OCI-LY1 (cell line): ENCODE measurements at regions not wholly inside any gene's neighbourhood (a gene's known extent, or its start where the extent isn't known, plus 50 kb on each side); places are given as distances from the start of the nearest gene placed in this dataset.

Experiments
- H2AFZ ChIP-seq: fragments of 200-600 bp; sonication (generic), shearing (Covaris generic); 2 replicates; pipeline ENCODE4 v1.6.0; 2014; ENCODE audit warnings: antibody characterized with exemption, mild to moderate bottlenecking, low read length
- H3F3A ChIP-seq: fragments of 200-600 bp; sonication (generic), shearing (Covaris generic); 2 replicates; pipeline ENCODE4 v1.6.0; 2014; ENCODE audit warnings: mild to moderate bottlenecking, antibody characterized with exemption, low read length, moderate library complexity; ENCODE audit not compliant: insufficient read depth
- H3K27ac ChIP-seq: fragments of 200-600 bp; sonication (generic); 2 replicates; pipeline ENCODE4 v1.5.1; 2014; ENCODE audit warnings: low read length, mixed run types, mild to moderate bottlenecking, low read depth; ENCODE audit not compliant: poor library complexity, severe bottlenecking
- H3K27me3 ChIP-seq: fragments of 200-600 bp; sonication (generic); 2 replicates; pipeline ENCODE4 v1.6.0; 2014; ENCODE audit warnings: antibody characterized with exemption, mild to moderate bottlenecking, low read length, moderate library complexity; ENCODE audit not compliant: insufficient read depth
- H3K36me3 ChIP-seq: fragments of 200-600 bp; sonication (generic); 2 replicates; pipeline ENCODE4 v1.6.1; 2014; ENCODE audit warnings: mild to moderate bottlenecking, antibody characterized with exemption, low read length, moderate library complexity, mixed read lengths; ENCODE audit not compliant: insufficient read depth
- H3K4me1 ChIP-seq: fragments of 200-600 bp; sonication (generic); 2 replicates; pipeline ENCODE4 v1.5.1; 2014; ENCODE audit warnings: mild to moderate bottlenecking, low read length, moderate library complexity; ENCODE audit not compliant: insufficient read depth, severe bottlenecking
- H3K4me2 ChIP-seq: fragments of 200-600 bp; sonication (generic), shearing (Covaris generic); 2 replicates; pipeline ENCODE4 v1.6.1; 2014; ENCODE audit warnings: low read length
- H3K4me3 ChIP-seq: fragments of 200-600 bp; sonication (generic); 2 replicates; pipeline ENCODE4 v1.5.1; 2014; ENCODE audit warnings: low read length, low read depth, mild to moderate bottlenecking, mixed read lengths; ENCODE audit not compliant: poor library complexity, severe bottlenecking
- H3K79me2 ChIP-seq: fragments of 200-600 bp; shearing (Covaris generic); 2 replicates; pipeline ENCODE4 v1.6.1; 2016; ENCODE audit warnings: mixed run types, low read length, mixed read lengths; ENCODE audit not compliant: insufficient read depth
- H3K9ac ChIP-seq: fragments of 200-600 bp; sonication (generic), shearing (Covaris generic); 2 replicates; pipeline ENCODE4 v1.6.1; 2014; ENCODE audit warnings: mild to moderate bottlenecking, low read length, mixed read lengths
- H3K9me2 ChIP-seq: fragments of 200-600 bp; sonication (generic), shearing (Covaris generic); 2 replicates; pipeline ENCODE4 v1.6.1; 2014; ENCODE audit warnings: low read depth, mild to moderate bottlenecking, low read length, mixed read lengths
- H3K9me3 ChIP-seq: fragments of 200-600 bp; shearing (Covaris generic); 2 replicates; pipeline ENCODE4 v1.6.1; 2014; ENCODE audit warnings: low read length, mixed read lengths
- H4K20me1 ChIP-seq: fragments of 200-600 bp; sonication (generic), shearing (Covaris generic); 2 replicates; pipeline ENCODE4 v1.6.0; 2016; ENCODE audit warnings: mild to moderate bottlenecking, low read length; ENCODE audit not compliant: insufficient read depth
- EZH2 ChIP-seq: fragments of 200-600 bp; sonication (generic), shearing (Covaris generic); IDR thresholded peaks from 2 replicates; pipeline ENCODE4 v1.8.0; 2017; ENCODE audit warnings: borderline replicate concordance, mixed run types, mild to moderate bottlenecking, antibody characterized with exemption, low read length, moderate library complexity, mixed read lengths
- TF ChIP-seq, protein P1 (sequence below): fragments of 200-600 bp; sonication (generic), shearing (Covaris generic); IDR thresholded peaks from 2 replicates; pipeline ENCODE4 v1.5.1; 2017; ENCODE audit warnings: mild to moderate bottlenecking, antibody characterized with exemption, low read length, moderate library complexity, mixed read lengths

GRCh38 chr2:34003795-34004194 is 404.7 kb upstream of the FAM98A start:
- Histone ChIP-seq H2AFZ (no peak overlapping the region), H3K4me1 (no peaks in the 10 kb centered on the region), H3K4me2 (no peak overlapping the region)

GRCh38 chr2:34001557-34001956 is 402.5 kb upstream of the FAM98A start:
- no peaks in the 10 kb centered on the region for H3F3A ChIP-seq
- H3K9me2 ChIP-seq, result no peaks in the 10 kb centered on the region
- TF ChIP-seq, protein P1, sequence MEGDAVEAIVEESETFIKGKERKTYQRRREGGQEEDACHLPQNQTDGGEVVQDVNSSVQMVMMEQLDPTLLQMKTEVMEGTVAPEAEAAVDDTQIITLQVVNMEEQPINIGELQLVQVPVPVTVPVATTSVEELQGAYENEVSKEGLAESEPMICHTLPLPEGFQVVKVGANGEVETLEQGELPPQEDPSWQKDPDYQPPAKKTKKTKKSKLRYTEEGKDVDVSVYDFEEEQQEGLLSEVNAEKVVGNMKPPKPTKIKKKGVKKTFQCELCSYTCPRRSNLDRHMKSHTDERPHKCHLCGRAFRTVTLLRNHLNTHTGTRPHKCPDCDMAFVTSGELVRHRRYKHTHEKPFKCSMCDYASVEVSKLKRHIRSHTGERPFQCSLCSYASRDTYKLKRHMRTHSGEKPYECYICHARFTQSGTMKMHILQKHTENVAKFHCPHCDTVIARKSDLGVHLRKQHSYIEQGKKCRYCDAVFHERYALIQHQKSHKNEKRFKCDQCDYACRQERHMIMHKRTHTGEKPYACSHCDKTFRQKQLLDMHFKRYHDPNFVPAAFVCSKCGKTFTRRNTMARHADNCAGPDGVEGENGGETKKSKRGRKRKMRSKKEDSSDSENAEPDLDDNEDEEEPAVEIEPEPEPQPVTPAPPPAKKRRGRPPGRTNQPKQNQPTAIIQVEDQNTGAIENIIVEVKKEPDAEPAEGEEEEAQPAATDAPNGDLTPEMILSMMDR, result no peak
- TF ChIP-seq EZH2, result no peak

More at GRCh38 chr2:34003795-34004194, 404.7 kb upstream of the FAM98A start:
- H3K4me3 ChIP-seq, result no peak overlapping the region
- H3K27me3 ChIP-seq, result no peaks in the 10 kb centered on the region
- no peak overlapping the region for H3K27ac ChIP-seq
- no peak for TF ChIP-seq EZH2
- TF ChIP-seq, protein P1, result no peak
- H3K9me3 ChIP-seq, result no peaks in the 10 kb centered on the region
- H3K9ac ChIP-seq, result no peak overlapping the region
- H3K79me2 ChIP-seq, result no peaks in the 10 kb centered on the region
- H3K36me3 ChIP-seq, result no peaks in the 10 kb centered on the region
- H3K9me2 ChIP-seq, result no peaks in the 10 kb centered on the region
- H4K20me1 ChIP-seq, result no peaks in the 10 kb centered on the region
- no peaks in the 10 kb centered on the region for H3F3A ChIP-seq

GRCh38 chr2:33984131-33984530 is 385.0 kb upstream of the FAM98A start:
- Histone ChIP-seq H3K36me3 (no peaks in the 10 kb centered on the region), H3K4me3 (no peak overlapping the region), H3F3A (no peaks in the 10 kb centered on the region), H3K27me3 (no peaks in the 10 kb centered on the region), H3K9me3 (no peaks in the 10 kb centered on the region), H3K9ac (no peak overlapping the region), H3K27ac (no peak overlapping the region), H3K4me2 (no peak overlapping the region), H3K79me2 (no peaks in the 10 kb centered on the region), H2AFZ (no peak overlapping the region), H3K9me2 (no peaks in the 10 kb centered on the region), H3K4me1 (no peaks in the 10 kb centered on the region), H4K20me1 (no peaks in the 10 kb centered on the region)
- no peak for TF ChIP-seq EZH2
- TF ChIP-seq, protein P1, result no peak

More at GRCh38 chr2:34001557-34001956, 402.5 kb upstream of the FAM98A start:
- Histone ChIP-seq H3K27ac (no peak overlapping the region), H3K27me3 (no peaks in the 10 kb centered on the region), H3K4me2 (no peak overlapping the region), H3K9me3 (0 out of 2 replicates have a peak, but pooled peaks cover 6% of the 10 kb centered on the region), H3K9ac (no peak overlapping the region), H3K4me3 (no peak overlapping the region), H3K79me2 (no peaks in the 10 kb centered on the region), H3K36me3 (no peaks in the 10 kb centered on the region), H2AFZ (no peak overlapping the region), H3K4me1 (no peaks in the 10 kb centered on the region), H4K20me1 (no peaks in the 10 kb centered on the region)
